Esophagus muscularis mucosa (tissue), 4 donors: ENCODE measurements at regions not wholly inside any gene's neighbourhood (a gene's known extent, or its start where the extent isn't known, plus 50 kb on each side); places are given as distances from the start of the nearest gene placed in this dataset.
"Not testable (repeated sequence)": the region's sequence is repeated elsewhere in the genome, so short reads cannot be mapped to it uniquely, and the experiment has no call there.

Experiments
- DNase-seq: peaks from one replicate; pipeline ENCODE4 v3.0.0-alpha.2; 2017; ENCODE audit errors: extremely low spot score
- H3K27ac ChIP-seq, 4 donors: fragments of 200-600 bp; sonication (generic); replicated peaks in 1 of 4; 1 replicate in 3 of 4; 2 replicates in 1 of 4; pipeline ENCODE4 v1.5.1; 2016 to 2019; ENCODE audit warnings: mild to moderate bottlenecking in 1 of 4
- H3K27me3 ChIP-seq, 4 donors: fragments of 200-600 bp; sonication (generic); one replicate each; pipeline versions ENCODE4 v1.5.1 to v1.6.0; 2016 to 2019
- H3K36me3 ChIP-seq, 4 donors: fragments of 200-600 bp; sonication (generic); one replicate each; pipeline ENCODE4 v1.5.1; 2016 to 2019
- H3K4me1 ChIP-seq, 4 donors: fragments of 200-600 bp; sonication (generic); one replicate each; pipeline ENCODE4 v1.5.1; 2016 to 2019
- H3K4me3 ChIP-seq, 4 donors: fragments of 200-600 bp; sonication (generic); 1 replicate in 2 of 4; 2 replicates in 2 of 4; pipeline ENCODE4 v1.5.1; 2016 to 2019; ENCODE audit warnings: mild to moderate bottlenecking in 4 of 4, moderate library complexity in 1 of 4
- H3K9me3 ChIP-seq, 4 donors: fragments of 200-600 bp; sonication (generic); 1 replicate in 3 of 4; 2 replicates in 1 of 4; pipeline ENCODE4 v1.5.1; 2016 to 2019
- CTCF ChIP-seq, 3 experiments: fragments of 200-600 bp in 2 of 3; fragments of 450-650 bp in 1 of 3; sonication (generic) in 2 of 3; IDR thresholded peaks; one replicate each; pipeline ENCODE4 v1.5.1; 2017 to 2019; ENCODE audit warnings: antibody characterized with exemption in 3 of 3, mild to moderate bottlenecking in 2 of 3, moderate library complexity in 1 of 3
- EP300 ChIP-seq: sonication (generic); formaldehyde crosslinking; IDR thresholded peaks from one replicate; pipeline ENCODE4 v1.6.1; 2017; ENCODE audit warnings: antibody characterized with exemption
- POLR2A ChIP-seq: fragments of 450-650 bp; IDR thresholded peaks from one replicate; pipeline ENCODE4 v1.6.1; 2017; ENCODE audit warnings: antibody characterized with exemption, moderate library complexity, mild to moderate bottlenecking, low read depth
- POLR2AphosphoS5 ChIP-seq, 2 donors: sonication (generic); formaldehyde crosslinking; IDR thresholded peaks; one replicate each; pipeline ENCODE4 v1.6.1; 2017; ENCODE audit warnings: antibody characterized with exemption in 2 of 2
- WGBS: methylation state at CpG from one replicate; pipeline ENCODE4 v1.1.5; 2018; 5-methylcytosine and 5-hydroxymethylcytosine counted together
- intact Hi-C: fragments of 100-400 bp; cut with DNase I; formaldehyde crosslinking; loops from one replicate; pipeline ENCODE4 v1.15.1; 2023

- Histone ChIP-seq H3K27me3 (no peaks in the 10 kb centered on the region), H3K9me3 (no peaks in the 10 kb centered on the region), H3K36me3 (no peaks in the 10 kb centered on the region), H3K27ac (no peak overlapping the region), H3K4me3 (no peak overlapping the region), H3K4me1 (no peaks in the 10 kb centered on the region)
- intact Hi-C loops = no loop called here
- no peak for DNase-seq
- TF ChIP-seq CTCF (IDR thresholded peaks at IDR 0.05) (no peak), POLR2A (no peak), EP300 (no peak), POLR2AphosphoS5 (IDR thresholded peaks at IDR 0.05) (no peak)
- WGBS = 78% methylated on average over 5 of the region's 5 CpGs
Measured at GRCh38 chr12:28780960-28781359, 368.1 kb upstream of the FAR2 start.

- no peak overlapping the region for H3K27ac ChIP-seq
- no peaks in the 10 kb centered on the region for H3K36me3 ChIP-seq
- no peak overlapping the region for H3K4me3 ChIP-seq
- H3K27me3 ChIP-seq = no peaks in the 10 kb centered on the region
- TF ChIP-seq EP300 = no peak
- no peak for TF ChIP-seq POLR2AphosphoS5 (IDR thresholded peaks at IDR 0.05)
- no peak for TF ChIP-seq CTCF (IDR thresholded peaks at IDR 0.05)
- TF ChIP-seq POLR2A = no peak
- H3K9me3 ChIP-seq = no peaks in the 10 kb centered on the region
- intact Hi-C loops = no loop called here
- no peaks in the 10 kb centered on the region for H3K4me1 ChIP-seq
- DNase-seq = no peak
- WGBS = 83% methylated on average over 10 of the region's 10 CpGs
Measured at GRCh38 chr12:28781671-28782652, 367.1 kb upstream of the FAR2 start.

GRCh38 chr12:28782812-28783211 is 366.3 kb upstream of the FAR2 start:
- DNase-seq = no peak
- H3K4me1 ChIP-seq = no peaks in the 10 kb centered on the region
- intact Hi-C loops = no loop called here
- H3K36me3 ChIP-seq = no peaks in the 10 kb centered on the region
- TF ChIP-seq POLR2AphosphoS5 (IDR thresholded peaks at IDR 0.05) (no peak), POLR2A (no peak), CTCF (IDR thresholded peaks at IDR 0.05) (no peak), EP300 (no peak)
- no peaks in the 10 kb centered on the region for H3K27me3 ChIP-seq
- H3K27ac ChIP-seq = no peak overlapping the region
- no peak overlapping the region for H3K4me3 ChIP-seq
- 87% methylated on average over 1 of the region's 1 CpG for WGBS
- H3K9me3 ChIP-seq = no peaks in the 10 kb centered on the region

GRCh38 chr12:28787151-28787550 is 361.9 kb upstream of the FAR2 start:
- WGBS = 84% methylated on average over 2 of the region's 2 CpGs
- no peaks in the 10 kb centered on the region for H3K27me3 ChIP-seq
- TF ChIP-seq CTCF (IDR thresholded peaks at IDR 0.05) (no peak), POLR2A (no peak), POLR2AphosphoS5 (IDR thresholded peaks at IDR 0.05) (no peak)
- intact Hi-C loops = no loop called here
- DNase-seq = no peak
- H3K36me3 ChIP-seq = no peaks in the 10 kb centered on the region
- H3K4me3 ChIP-seq = no peak overlapping the region
- H3K9me3 ChIP-seq = no peaks in the 10 kb centered on the region
- no peak overlapping the region for H3K27ac ChIP-seq
- H3K4me1 ChIP-seq = no peaks in the 10 kb centered on the region

- H3K4me1 ChIP-seq, H3K36me3 ChIP-seq, H3K27ac ChIP-seq, H3K9me3 ChIP-seq, H3K4me3 ChIP-seq, intact Hi-C loops, DNase-seq, H3K27me3 ChIP-seq: not testable (repeated sequence)
Measured at GRCh38 chr12:28788256-28788655, 360.8 kb upstream of the FAR2 start.
